Ammon's horn (tissue), 1 donor: ENCODE measurements at regions not wholly inside any gene's neighbourhood (a gene's known extent, or its start where the extent isn't known, plus 50 kb on each side); places are given as distances from the start of the nearest gene placed in this dataset.
"Not testable (repeated sequence)": the region's sequence is repeated elsewhere in the genome, so short reads cannot be mapped to it uniquely, and the experiment has no call there.

ENCODE experiments used
- DNase-seq: peaks from one replicate; pipeline ENCODE4 v3.0.0-alpha.2; 2016; ENCODE audit warnings: low spot score

DNA sequence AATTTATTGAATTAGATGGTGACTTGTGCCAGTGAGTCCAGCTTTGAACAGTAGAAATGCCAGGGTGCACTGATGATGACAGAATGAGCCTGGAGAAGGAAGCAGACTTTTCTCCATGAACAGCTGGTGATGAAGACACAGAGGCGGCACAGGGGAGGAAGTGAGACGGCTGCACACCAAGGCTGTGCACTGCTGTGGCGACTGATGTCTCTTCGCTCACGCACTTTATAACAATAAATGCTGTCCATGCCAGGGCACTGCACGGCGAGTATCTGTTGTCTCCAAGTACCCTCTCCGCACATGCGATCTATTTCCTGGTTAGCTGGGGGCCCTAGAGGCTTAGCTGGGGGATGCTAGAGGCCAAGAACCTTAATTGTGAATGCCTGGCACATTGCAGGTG is 175.2 kb downstream of the TMEM200C start:
- peak; percentile 28 for DNase-seq

GRCh38 chr18:5717256-5717655 is 173.5 kb upstream of the EPB41L3 start:
- no peak for DNase-seq

DNA sequence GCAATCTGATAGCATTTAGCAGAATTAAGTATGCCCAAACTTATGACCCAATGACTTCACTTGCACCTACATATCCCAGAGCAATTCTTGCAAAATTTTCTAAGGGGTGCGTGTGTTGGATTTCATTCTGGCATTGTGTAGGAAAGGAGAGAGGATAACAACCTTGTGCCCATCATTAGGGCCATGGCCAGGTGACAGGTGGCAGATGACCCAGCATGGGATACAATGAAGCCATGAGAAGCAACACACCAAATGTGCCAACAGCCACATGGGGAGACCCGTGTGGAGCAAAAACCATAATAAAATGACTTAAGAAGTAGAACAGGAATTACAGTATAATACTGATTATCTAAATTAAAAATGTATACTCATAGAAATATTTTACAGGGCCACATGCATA is 166.9 kb upstream of the EPB41L3 start:
- DNase-seq = no peak

DNA sequence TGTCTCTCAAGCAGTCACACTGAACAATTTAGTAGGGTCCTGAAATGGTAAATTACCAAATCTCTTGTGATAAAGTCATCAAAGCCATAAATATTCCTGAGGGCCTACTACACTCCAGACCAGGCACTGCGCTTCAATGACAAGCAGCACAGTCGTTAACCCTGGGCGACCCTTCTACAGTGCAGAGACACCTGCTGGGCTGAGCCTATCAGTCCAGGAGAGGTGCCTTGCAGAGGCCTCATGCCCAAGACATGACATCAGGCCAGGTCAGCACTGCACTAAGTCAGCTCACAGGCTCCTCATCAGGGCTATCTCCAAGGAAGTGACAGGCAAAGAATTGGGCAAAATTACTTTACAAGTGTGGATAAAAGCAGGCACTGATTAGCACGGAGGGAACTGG is 166.4 kb upstream of the EPB41L3 start:
- DNase-seq = no peak

DNA sequence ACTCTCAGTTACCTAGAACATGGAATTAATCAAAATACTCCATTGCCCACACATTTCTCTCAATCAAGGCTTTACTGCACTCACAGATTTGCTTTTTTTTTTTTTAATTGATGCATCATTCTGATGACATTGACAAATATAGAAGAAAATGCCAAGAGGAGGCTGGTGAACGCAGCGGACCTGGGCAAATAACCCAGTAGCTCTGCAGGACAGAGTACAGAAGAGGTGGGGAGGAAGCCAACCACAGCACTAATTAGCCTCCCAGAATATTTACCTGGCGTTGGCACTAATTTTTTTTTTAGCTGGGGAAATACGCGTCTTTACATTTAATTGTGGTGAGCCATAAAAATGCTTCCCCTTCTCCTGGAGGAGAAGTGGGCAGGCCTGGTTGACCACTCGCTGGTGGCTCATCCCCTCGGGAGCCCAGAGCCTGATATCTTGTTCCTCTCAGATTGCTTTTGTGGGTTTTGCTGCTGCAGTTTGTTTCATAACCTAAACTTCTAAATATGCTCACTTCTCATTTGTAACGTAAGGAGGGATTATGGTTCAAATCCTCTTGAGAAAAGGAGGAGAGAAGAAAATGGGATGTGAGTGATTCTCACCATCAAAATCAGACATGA is 165.8 kb upstream of the EPB41L3 start:
- DNase-seq = no peak

DNA sequence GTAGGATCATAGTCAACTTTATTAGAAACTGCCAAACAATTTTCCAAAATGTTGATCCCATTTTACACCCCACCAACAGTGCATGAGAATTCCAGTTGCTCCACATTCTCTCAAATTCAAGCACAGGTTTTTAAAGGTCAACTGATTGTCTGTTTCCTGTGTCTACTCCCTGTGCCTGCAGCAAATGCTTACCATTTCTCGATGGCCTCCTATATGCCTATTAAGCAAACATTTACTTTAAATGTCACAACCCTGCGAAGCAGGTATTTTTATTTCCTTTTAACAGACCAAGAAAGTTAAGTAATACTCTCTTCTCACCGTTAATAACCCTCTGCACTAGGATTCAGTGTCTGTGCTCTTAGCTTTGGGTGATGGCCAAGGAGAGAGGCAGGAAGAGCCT is 163.8 kb upstream of the EPB41L3 start:
- DNase-seq = no peak

DNA sequence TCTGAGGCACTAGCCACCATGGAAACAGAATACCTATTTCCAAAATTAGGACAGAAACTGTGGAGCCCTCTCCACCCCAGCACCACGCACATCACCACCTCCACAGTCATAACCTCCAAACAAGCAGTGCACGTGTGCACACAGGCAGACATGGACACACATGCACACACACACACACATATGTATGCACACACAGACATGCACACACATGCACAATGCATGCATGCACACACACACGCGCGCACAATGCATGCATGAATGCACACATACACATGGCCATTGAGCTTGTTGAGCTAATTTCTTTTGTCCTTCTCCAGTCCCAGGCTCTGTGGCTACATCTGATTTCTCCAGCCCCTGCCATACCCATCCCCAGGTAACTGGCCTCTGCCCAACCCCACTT is 161.6 kb upstream of the EPB41L3 start:
- no peak for DNase-seq

- no peak for DNase-seq
Measured at GRCh38 chr18:5704847-5705246, 161.1 kb upstream of the EPB41L3 start.

DNA sequence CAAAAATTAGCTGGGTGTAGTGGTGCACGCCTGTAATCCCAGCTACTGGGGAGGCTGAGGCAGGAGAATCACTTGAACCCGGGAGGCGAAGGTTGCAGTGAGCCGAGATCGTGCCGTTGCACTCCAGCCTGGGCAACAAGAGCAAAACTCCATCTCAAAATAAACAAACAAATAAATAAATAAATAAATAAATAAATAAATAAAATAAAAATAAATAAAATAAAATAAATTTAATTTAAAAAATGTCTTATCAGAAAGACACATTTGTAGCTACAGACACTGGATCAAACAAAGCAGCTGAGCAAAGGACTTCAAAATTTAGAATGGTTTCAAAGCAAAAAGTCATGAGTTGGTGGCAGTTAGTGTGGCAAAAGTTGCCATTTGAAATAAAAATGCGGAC is 158.2 kb upstream of the EPB41L3 start:
- not testable (repeated sequence) for DNase-seq

GRCh38 chr18:5693699-5694294 is 150.0 kb upstream of the EPB41L3 start:
- no peak for DNase-seq

- DNase-seq = no peak
Measured at GRCh38 chr18:5678779-5679406, 135.1 kb upstream of the EPB41L3 start.

DNA sequence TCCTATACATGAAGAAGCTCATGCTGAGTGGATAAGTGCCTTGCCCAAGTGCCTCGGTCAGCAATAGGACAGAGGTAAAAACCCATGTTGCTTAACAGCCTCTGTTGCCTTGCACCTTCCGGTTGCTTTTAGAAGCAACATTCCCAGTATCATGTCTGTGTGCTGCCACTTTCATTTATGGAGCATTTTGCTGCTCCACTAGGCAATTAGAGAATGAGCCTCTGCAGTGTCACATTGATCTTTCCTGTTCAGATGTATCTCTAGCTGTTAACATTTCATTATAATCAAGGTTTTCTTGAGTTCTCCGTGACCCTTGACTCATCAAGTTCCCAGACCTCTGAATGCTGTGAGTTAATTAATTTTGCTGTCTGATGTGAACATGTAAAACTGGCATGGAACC is 134.5 kb upstream of the EPB41L3 start:
- DNase-seq = no peak

DNA sequence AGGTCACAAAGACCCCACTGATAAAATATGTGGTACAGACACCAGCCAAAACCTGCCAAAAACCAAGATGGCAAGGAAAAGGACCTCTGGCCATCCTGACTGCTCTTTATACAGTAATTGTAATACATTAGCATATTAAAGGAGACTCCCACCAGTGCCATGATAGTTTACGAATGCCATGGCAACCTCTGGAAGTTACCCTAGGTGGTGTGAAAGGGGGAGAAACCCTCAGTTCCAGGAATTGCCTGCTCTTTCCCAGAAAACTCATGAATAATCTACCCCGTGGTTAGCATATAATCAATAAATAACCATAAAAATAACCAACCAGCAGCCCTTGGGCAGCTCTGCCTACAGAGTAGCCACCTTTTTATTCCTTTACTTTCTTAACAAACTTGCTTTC is 129.8 kb upstream of the EPB41L3 start:
- DNase-seq = no peak

GRCh38 chr18:5669585-5669984 is 125.8 kb upstream of the EPB41L3 start:
- no peak for DNase-seq

DNA sequence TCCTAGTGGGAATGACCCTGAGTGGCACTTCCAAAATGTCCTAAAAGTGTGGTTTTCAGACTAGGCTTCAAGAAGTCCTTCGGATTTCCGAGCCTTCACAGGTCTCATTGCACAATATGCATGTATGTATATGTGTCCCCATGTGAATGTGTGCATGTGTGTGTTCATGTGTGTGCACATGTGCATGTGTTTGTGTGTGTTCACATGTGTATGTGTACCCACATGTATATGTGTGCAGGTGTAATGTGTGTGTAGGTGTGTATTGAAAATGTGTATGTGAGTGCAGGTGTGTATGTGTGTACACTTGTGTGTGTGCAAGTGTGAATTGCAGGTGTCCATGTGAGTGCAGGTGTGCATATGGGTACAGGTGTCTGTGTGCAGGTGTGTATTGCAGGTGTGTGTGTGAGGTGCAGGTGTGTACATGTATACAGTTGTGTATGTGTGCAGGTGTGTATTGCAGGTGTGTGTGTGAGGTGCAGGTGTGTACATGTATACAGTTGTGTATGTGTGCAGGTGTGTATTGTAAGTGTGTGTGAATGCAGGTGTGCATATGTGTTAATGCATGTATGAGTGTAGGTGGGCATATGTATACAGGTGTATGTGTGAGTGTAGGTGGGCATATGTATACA is 124.4 kb upstream of the EPB41L3 start:
- DNase-seq = no peak

DNA sequence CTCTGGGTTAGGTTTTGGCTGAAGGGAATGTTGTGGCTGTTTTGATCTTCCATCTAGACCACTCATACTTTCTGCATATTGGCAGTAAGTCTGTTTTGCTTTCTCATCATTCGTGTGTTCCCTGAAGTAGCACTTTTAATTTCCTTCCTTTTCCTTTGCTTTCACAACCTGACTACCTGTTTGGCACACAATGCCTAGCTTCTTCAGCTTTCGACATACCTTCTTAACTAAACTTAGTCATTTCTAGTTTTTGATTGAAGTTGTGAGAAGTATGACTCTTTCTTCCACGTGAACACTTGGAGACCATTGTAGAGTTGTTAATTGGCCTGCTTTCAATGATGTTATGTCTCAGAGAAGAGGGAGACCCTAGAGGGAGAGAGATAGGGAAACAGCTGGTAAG is 123.6 kb upstream of the EPB41L3 start:
- no peak for DNase-seq

DNA sequence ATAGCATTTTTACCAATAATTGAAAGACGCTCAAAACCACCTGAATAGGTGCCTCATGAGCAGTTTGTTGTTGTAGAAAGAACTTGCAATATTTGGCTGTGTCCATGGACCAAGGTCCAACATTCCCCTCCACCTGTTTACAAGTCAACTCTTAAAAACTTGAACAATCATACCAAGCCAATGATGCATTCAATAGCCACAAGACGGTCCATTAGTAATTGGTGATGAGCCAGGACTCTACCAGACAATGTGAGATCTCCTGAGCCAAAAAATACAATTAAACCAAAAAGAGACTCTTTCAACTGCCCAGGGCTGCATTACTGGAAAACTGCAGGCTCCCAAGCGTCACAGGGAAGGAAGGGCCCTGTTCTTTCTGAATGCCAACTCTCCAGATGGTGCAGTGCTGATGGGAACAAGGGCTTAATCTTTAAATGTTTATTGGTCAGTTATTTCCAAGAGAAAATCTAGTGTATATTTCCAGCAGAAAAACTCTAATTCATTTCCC is 118.8 kb upstream of the EPB41L3 start:
- no peak for DNase-seq

GRCh38 chr18:5661179-5661578 is 117.4 kb upstream of the EPB41L3 start:
- no peak for DNase-seq

DNA sequence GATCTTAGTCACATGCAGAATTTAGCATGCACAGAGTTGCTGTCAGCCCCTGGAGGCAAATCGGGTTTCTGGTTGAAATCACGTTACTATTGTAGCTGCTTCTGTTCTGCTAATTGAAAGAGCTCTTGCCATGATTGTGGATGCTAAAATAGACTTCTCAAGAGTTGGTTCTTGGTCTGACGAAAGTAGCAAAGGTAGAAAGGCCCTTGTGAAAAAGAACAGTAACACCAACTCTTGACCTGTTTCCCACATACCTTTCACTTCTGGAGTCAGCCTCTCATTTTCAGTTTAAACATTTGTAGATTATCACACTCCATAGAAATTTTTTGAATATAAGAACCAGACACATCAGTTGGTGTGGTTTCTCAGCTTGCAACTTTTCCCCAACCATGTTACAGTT is 110.0 kb upstream of the EPB41L3 start:
- no peak for DNase-seq

DNA sequence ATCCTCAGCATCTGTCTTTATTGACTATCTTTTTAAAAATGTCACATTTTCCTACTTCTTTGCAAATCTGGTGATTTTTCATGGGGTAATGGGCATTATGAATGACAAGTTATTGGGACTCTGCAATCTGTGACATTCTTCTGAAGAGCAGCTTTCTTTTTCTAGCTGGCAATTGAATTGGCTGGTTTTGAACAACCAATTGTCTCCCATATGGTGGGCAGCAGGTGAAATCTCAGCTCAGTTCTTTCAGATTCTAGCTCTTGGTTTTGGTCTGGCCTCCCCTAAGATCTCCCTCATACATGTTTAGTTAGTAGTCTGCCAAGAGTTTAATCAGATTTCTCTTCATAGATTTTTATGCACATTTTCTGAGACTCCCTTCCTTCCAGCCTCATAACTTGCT is 107.9 kb upstream of the EPB41L3 start:
- no peak for DNase-seq

DNA sequence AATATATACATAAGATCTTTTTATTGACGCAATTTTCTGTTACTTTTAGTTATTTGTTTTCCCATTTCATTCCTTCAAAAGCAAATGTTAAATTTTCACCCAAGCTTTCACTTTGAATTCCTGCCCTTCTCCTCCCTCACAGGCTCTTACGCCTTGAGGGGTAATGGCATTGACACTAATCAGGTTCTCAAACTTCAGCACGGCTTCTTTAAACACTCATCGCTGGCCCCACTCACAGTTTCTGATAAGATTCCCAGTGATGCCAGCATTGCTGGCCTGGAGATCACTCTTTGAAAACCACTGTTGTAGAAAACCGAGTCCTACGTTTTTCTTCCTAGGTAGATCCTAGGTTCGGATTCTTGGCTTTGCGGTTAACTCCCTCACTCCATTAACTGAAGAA is 105.6 kb upstream of the EPB41L3 start:
- DNase-seq = no peak

GRCh38 chr18:5646739-5647138 is 102.9 kb upstream of the EPB41L3 start:
- no peak for DNase-seq

- DNase-seq = no peak
Measured at GRCh38 chr18:5643288-5643687, 99.5 kb upstream of the EPB41L3 start.
